HG03457 (cell line): ENCODE measurements at regions not wholly inside any gene's neighbourhood (a gene's known extent, or its start where the extent isn't known, plus 50 kb on each side); places are given as distances from the start of the nearest gene placed in this dataset.

Source experiments
- ATAC-seq: cut with Tn5 transposase; IDR thresholded peaks from one replicate; pipeline ENCODE4 v1.9.1; 2021; ENCODE audit warnings: moderate number of reproducible peaks; ENCODE audit not compliant: unreplicated experiment

GRCh38 chr7:17722798-17723197, 217.5 kb downstream of the SNX13 start:
- no peak for ATAC-seq

DNA sequence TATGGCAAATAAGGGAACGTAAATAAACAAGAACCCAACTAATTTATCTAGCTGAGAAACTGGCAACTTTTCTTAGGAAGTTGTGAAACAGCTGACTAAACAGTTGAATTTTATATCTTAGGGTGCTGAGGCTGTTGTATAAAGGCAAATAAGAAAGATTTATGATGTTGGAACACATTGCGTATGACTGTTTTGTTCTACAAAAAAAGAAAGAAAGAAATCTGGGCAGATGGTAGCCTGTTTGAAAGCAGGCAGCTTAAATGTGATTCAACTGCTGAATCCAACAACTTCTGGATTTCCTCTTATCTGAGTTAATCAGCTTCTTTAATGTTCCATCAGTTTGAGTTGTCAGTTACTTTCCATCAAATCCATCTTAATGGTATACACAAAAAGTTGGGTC, 214.5 kb downstream of the SNX13 start:
- ATAC-seq = no peak

DNA sequence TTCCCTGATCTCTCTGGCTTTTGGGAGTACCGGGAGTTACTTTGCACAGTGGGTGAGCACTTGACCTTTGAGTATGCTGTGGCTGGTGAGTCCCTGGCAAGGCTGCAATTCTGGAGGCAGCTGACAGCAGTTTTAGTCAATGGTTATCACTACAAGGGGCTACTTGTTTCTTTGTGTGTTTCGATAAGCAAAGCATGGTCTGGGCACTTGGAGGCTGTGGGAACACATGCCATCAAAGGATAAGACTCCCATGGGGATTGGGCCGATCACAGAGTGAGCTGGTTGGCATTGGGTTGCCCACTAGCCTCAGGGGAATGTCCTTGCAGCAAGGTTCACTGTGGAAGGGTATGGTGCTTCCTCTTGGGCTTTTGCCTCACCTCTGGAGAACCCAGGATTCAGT, 208.2 kb downstream of the SNX13 start:
- ATAC-seq = no peak
